GM21723 (cell line): ENCODE measurements at regions not wholly inside any gene's neighbourhood (a gene's known extent, or its start where the extent isn't known, plus 50 kb on each side); places are given as distances from the start of the nearest gene placed in this dataset.

Experiments
- ATAC-seq: cut with Tn5 transposase; IDR thresholded peaks from one replicate; pipeline ENCODE4 v1.9.1; 2021; ENCODE audit warnings: mild to moderate bottlenecking, moderate library complexity; ENCODE audit not compliant: unreplicated experiment

- no peak for ATAC-seq
Observed at GRCh38 chr7:32428546-32428945, 61.6 kb downstream of the LSM5 start.

- no peak for ATAC-seq
Observed at GRCh38 chr7:32427769-32428291, 62.4 kb downstream of the LSM5 start.

- ATAC-seq = no peak
Observed at GRCh38 chr7:32416846-32417245, 73.3 kb downstream of the LSM5 start.

- no peak for ATAC-seq
Observed at GRCh38 chr7:32415936-32416335, 74.2 kb downstream of the LSM5 start.

- no peak for ATAC-seq
Observed at GRCh38 chr7:32415519-32415918, 74.7 kb downstream of the LSM5 start.

GRCh38 chr7:32412471-32412870 is 77.7 kb downstream of the LSM5 start:
- no peak for ATAC-seq

- ATAC-seq = no peak
Observed at GRCh38 chr7:32410545-32410944, 79.6 kb downstream of the LSM5 start.

GRCh38 chr7:32406386-32406785 is 83.8 kb downstream of the LSM5 start:
- no peak for ATAC-seq

- no peak for ATAC-seq
Observed at GRCh38 chr7:32403463-32404229, 86.5 kb downstream of the LSM5 start.

- no peak for ATAC-seq
Observed at GRCh38 chr7:32400676-32401075, 89.5 kb downstream of the LSM5 start.

GRCh38 chr7:32399311-32399710 is 90.9 kb downstream of the LSM5 start:
- no peak for ATAC-seq

- ATAC-seq = no peak
Observed at GRCh38 chr7:32395168-32395567, 95.0 kb downstream of the LSM5 start.

GRCh38 chr7:32393861-32394260 is 96.3 kb downstream of the LSM5 start:
- no peak for ATAC-seq

- ATAC-seq = no peak
Observed at GRCh38 chr7:32390210-32390609, 100.0 kb downstream of the LSM5 start.

- no peak for ATAC-seq
Observed at GRCh38 chr7:32385316-32385956, 104.7 kb downstream of the LSM5 start.

GRCh38 chr7:32381024-32381601 is 109.1 kb downstream of the LSM5 start:
- ATAC-seq = no peak

- no peak for ATAC-seq
Observed at GRCh38 chr7:32379510-32380112, 110.6 kb downstream of the LSM5 start.

- ATAC-seq = no peak
Observed at GRCh38 chr7:32378988-32379387, 111.2 kb downstream of the LSM5 start.

GRCh38 chr7:32364581-32364980 is 125.6 kb downstream of the LSM5 start:
- no peak for ATAC-seq

GRCh38 chr7:32360127-32360526 is 130.1 kb downstream of the LSM5 start:
- ATAC-seq = no peak

GRCh38 chr7:32357535-32358277 is 132.5 kb downstream of the LSM5 start:
- ATAC-seq = no peak
